K562 (cell line): ENCODE measurements at regions not wholly inside any gene's neighbourhood (a gene's known extent, or its start where the extent isn't known, plus 50 kb on each side); places are given as distances from the start of the nearest gene placed in this dataset.
A peak's percentile ranks its signal among the peaks of the same experiment; 100 is the strongest.

Experiments
- ATAC-seq: fragments of 200-7000 bp; cut with Tn5 transposase; 3 replicates; pipeline ENCODE4 v1.9.1; 2020; ENCODE audit warnings: moderate library complexity
- BruUV-seq: library from RNA; stranded (reverse); fragments of 400-500 nt; replicated peaks from 2 replicates; lab custom pipeline; 2021; lab: Mats Ljungman, UMichigan
- CTCF ChIA-PET: fragments of 300-600 bp; formaldehyde crosslinking; extraction: SDS; loops from one replicate; lab custom pipeline; 2021; ENCODE audit warnings: low intra/inter-chr PET ratio; lab: Yijun Ruan, JAX
- POLR2A ChIA-PET: fragments of 300-600, 350-650 bp; sonication (Branson Sonifier 250); formaldehyde crosslinking; extraction: SDS; loops from one replicate; lab custom pipeline; 2021; ENCODE audit warnings: antibody characterized with exemption, inconsistent platforms; lab: Yijun Ruan, JAX
- DNase-seq, 4 experiments: peaks; one replicate each; pipeline versions ENCODE4 v3.0.0 to v3.0.0-alpha.2; 2011 to 2018; ENCODE audit warnings: low spot score in 3 of 4, mixed read lengths in 3 of 4; ENCODE audit errors: extremely low read depth in 1 of 4
- FAIRE-seq: peaks from 2 replicates; lab custom pipeline; 2011; peaks lifted over from hg19 to GRCh38; lab: Jason Lieb, UNC
- H2AFZ ChIP-seq: 2 replicates; pipeline ENCODE4 v1.6.0; 2011; ENCODE audit warnings: low read depth, low read length, control low read depth, inconsistent platforms
- H3K27ac ChIP-seq: fragments of 200-600 bp; 3 replicates; pipeline ENCODE4 v1.8.0; 2011; ENCODE audit warnings: low read depth, mild to moderate bottlenecking, control low read depth, inconsistent platforms, low read length, moderate library complexity, mixed read lengths; ENCODE audit errors: extremely low read depth
- H3K27me3 ChIP-seq, 2 experiments: fragments of 300-600 bp in 1 of 2; 2 replicates in 1 of 2; 3 replicates in 1 of 2; pipeline versions ENCODE4 v1.6.0 to v1.8.0; 2011; ENCODE audit warnings: inconsistent platforms in 2 of 2, low read length in 2 of 2, mild to moderate bottlenecking in 1 of 2, mixed read lengths in 1 of 2, moderate library complexity in 1 of 2; ENCODE audit not compliant: control insufficient read depth in 2 of 2, insufficient read depth in 2 of 2
- H3K36me3 ChIP-seq: fragments of 300-600 bp; 3 replicates; pipeline ENCODE4 v1.8.0; 2011; ENCODE audit warnings: mild to moderate bottlenecking, low read length, inconsistent platforms; ENCODE audit not compliant: control insufficient read depth, insufficient read depth
- H3K4me1 ChIP-seq, 2 experiments: fragments of 200-600 bp in 1 of 2; replicated peaks in 1 of 2; 2 replicates in 1 of 2; 3 replicates in 1 of 2; pipeline versions ENCODE4 v1.5.1 to v1.8.0; 2011; ENCODE audit warnings: inconsistent platforms in 2 of 2, low read length in 2 of 2, mild to moderate bottlenecking in 1 of 2, mixed read lengths in 1 of 2, moderate library complexity in 1 of 2; ENCODE audit not compliant: control insufficient read depth in 2 of 2, insufficient read depth in 2 of 2
- H3K4me2 ChIP-seq: 2 replicates; pipeline ENCODE4 v1.6.1; 2011; ENCODE audit warnings: low read length, control low read depth, inconsistent platforms, mixed read lengths; ENCODE audit not compliant: insufficient read depth
- H3K4me3 ChIP-seq: fragments of 200-600 bp; sonication (generic), shearing (Covaris generic); 2 replicates; pipeline ENCODE4 v1.5.1; 2016; ENCODE audit warnings: control low read depth, inconsistent platforms
- H3K79me2 ChIP-seq: fragments of 200-600 bp; 3 replicates; pipeline ENCODE4 v1.8.0; 2011; ENCODE audit warnings: low read length, inconsistent platforms; ENCODE audit not compliant: control insufficient read depth, insufficient read depth
- H3K9ac ChIP-seq, 2 experiments: 2 replicates each; pipeline versions ENCODE4 v1.6.0 to v1.6.1; 2011; ENCODE audit warnings: low read depth in 2 of 2, low read length in 2 of 2, control low read depth in 1 of 2, inconsistent platforms in 1 of 2, mild to moderate bottlenecking in 1 of 2, mixed read lengths in 1 of 2; ENCODE audit not compliant: insufficient read depth in 1 of 2
- H3K9me1 ChIP-seq: one replicate; pipeline ENCODE4 v1.6.0; 2011; ENCODE audit warnings: inconsistent platforms, mild to moderate bottlenecking, low read length, moderate library complexity; ENCODE audit not compliant: control insufficient read depth, insufficient read depth
- H3K9me3 ChIP-seq: replicated peaks from 2 replicates; pipeline ENCODE4 v1.5.1; 2011; ENCODE audit warnings: low read depth, low read length, inconsistent platforms; ENCODE audit not compliant: control insufficient read depth, insufficient read depth
- H4K20me1 ChIP-seq: replicated peaks from 2 replicates; pipeline ENCODE4 v1.6.1; 2011; ENCODE audit warnings: low read length, inconsistent platforms, mixed read lengths; ENCODE audit not compliant: control insufficient read depth, insufficient read depth
- ATF7 ChIP-seq: fragments of 450-650 bp; IDR thresholded peaks from 2 replicates; pipeline ENCODE4 v1.7.1; 2014; ENCODE audit warnings: mild to moderate bottlenecking, moderate library complexity
- HNRNPL ChIP-seq: fragments of 200-400 bp; formaldehyde crosslinking; IDR thresholded peaks from 2 replicates; pipeline ENCODE4 v1.6.1; 2017; ENCODE audit warnings: low read depth, mild to moderate bottlenecking, low read length
- NCOA2 ChIP-seq, 2 experiments: fragments of 450-650 bp; IDR thresholded peaks; 2 replicates each; pipeline ENCODE4 v1.6.1; 2018; ENCODE audit warnings: mild to moderate bottlenecking in 2 of 2, moderate library complexity in 1 of 2; ENCODE audit not compliant: partially characterized antibody in 2 of 2
- SP1 ChIP-seq: sonication (generic); formaldehyde crosslinking; IDR thresholded peaks from 2 replicates; pipeline ENCODE4 v1.8.1; 2022; ENCODE audit warnings: mild to moderate bottlenecking, missing genetic modification reagents
- ZNF316 ChIP-seq: fragments of 450-650 bp; IDR thresholded peaks from 2 replicates; pipeline ENCODE4 v1.6.1; 2016
- WGBS: fragments of 100-300 bp; shearing (Covaris generic); methylation state at CpG from one replicate; pipeline ENCODE4 v1.1.6; 2016; ENCODE audit warnings: low coverage, mixed read lengths; ENCODE audit not compliant: insufficient coverage; ENCODE audit errors: missing lambda C conversion rate; 5-methylcytosine and 5-hydroxymethylcytosine counted together
- in situ Hi-C: fragments of 300-500 bp; cut with MboI; formaldehyde crosslinking; loops from 4 replicates; pipeline ENCODE4 v1.15.0; 2018; ENCODE audit warnings: inconsistent platforms, mixed read lengths
- intact Hi-C: fragments of 100-400 bp; cut with micrococcal nuclease; formaldehyde crosslinking; loops from 2 replicates; pipeline ENCODE4 v1.14.2; 2022
- TF ChIP-seq, protein P1 (sequence below): sonication (generic); formaldehyde crosslinking; IDR thresholded peaks from 2 replicates; pipeline ENCODE4 v1.8.1; 2023; ENCODE audit warnings: mild to moderate bottlenecking, missing genetic modification reagents, moderate library complexity
- TF ChIP-seq, protein P2 (sequence below), 2 experiments: fragments of 450-650 bp in 1 of 2; sonication (generic) in 1 of 2; formaldehyde crosslinking in 1 of 2; IDR thresholded peaks in 1 of 2; conservative IDR thresholded peaks in 1 of 2; 2 replicates each; pipeline versions ENCODE4 v1.6.1 to v1.8.1; 2016 to 2023; ENCODE audit warnings: mild to moderate bottlenecking in 2 of 2, moderate library complexity in 2 of 2, inconsistent platforms in 1 of 2, missing genetic modification reagents in 1 of 2
- TF ChIP-seq, protein P3 (sequence below): fragments of 450-650 bp; IDR thresholded peaks from 2 replicates; pipeline ENCODE4 v1.6.1; 2017; ENCODE audit warnings: antibody characterized with exemption, mild to moderate bottlenecking

DNA sequence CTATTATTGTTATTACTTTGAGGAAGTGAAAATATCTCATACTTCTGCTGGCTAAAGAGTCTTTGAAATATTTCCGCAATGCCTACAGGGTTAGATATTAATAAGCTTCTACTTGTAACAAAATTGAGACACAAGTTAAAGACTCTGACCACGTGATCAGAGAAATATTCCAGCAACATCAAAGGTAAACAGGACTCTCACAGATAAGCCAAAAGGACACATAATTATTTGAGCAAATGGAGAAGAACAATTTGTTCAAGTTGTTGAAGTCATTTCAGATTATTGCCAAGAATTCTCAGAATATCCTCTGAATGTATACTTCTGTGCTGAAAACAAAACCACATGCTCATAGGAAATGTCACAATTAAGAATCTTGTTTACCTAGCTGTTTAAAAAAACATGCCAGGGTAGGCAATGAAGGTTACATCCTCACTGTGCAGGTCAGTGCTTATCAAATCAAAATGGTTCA, 225.8 kb upstream of the ALCAM start:
- no peaks in the 10 kb centered on the region for H3K9me1 ChIP-seq
- in situ Hi-C loops, result no loop called here
- H3K27ac ChIP-seq, result no peak overlapping the region
- H3K36me3 ChIP-seq, result no peaks in the 10 kb centered on the region
- POLR2A ChIA-PET, result no interaction called here
- no peak overlapping the region for H2AFZ ChIP-seq
- no TSS peak for BruUV-seq
- no peaks in the 10 kb centered on the region; the same call in 1 of the 2 replicates for H3K9me3 ChIP-seq
- no peaks in the 10 kb centered on the region for H3K79me2 ChIP-seq
- DNase-seq (no peak), FAIRE-seq (no peak)
- CTCF ChIA-PET, result no interaction called here
- no peak overlapping the region for H3K4me2 ChIP-seq
- no peak overlapping the region for H3K9ac ChIP-seq
- TF ChIP-seq HNRNPL, result no peak
- TF ChIP-seq, protein P1, sequence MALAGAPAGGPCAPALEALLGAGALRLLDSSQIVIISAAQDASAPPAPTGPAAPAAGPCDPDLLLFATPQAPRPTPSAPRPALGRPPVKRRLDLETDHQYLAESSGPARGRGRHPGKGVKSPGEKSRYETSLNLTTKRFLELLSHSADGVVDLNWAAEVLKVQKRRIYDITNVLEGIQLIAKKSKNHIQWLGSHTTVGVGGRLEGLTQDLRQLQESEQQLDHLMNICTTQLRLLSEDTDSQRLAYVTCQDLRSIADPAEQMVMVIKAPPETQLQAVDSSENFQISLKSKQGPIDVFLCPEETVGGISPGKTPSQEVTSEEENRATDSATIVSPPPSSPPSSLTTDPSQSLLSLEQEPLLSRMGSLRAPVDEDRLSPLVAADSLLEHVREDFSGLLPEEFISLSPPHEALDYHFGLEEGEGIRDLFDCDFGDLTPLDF (CRISPR knock-in tag), result no peak
- TF ChIP-seq SP1, result no peak
- TF ChIP-seq, all 486 proteins: peak for 0
- intact Hi-C loops, result no loop called here
- Histone ChIP-seq H3K27me3 (no peaks in the 10 kb centered on the region), H3K4me3 (no peak overlapping the region), H4K20me1 (no peaks in the 10 kb centered on the region), H3K4me1 (no peaks in the 10 kb centered on the region)
- 0% methylated on average over 2 of the region's 2 CpGs for WGBS
- ATAC-seq, result no peak

DNA sequence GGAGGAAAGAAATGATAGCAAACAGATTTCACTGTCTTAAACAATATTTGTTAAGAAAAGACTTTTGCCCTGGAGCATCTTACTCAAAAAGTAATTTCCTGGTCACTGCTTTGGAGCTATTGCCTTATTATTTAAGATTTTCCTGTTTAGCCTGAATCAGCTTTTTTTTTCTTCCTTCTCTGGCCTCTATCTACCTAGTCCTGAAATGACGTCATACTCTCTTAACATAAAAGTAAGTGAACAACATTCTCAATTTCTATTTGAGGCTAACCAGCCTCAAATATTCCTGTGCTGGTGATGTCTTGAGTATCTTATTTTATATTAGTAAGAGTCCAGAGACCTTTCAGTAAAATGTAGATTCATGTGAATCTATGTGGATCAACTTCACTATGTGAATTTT, 221.9 kb upstream of the ALCAM start:
- Histone ChIP-seq H3K4me3 (no peak overlapping the region), H2AFZ (no peak overlapping the region), H3K9me1 (no peaks in the 10 kb centered on the region), H3K27ac (no peak overlapping the region), H3K27me3 (no peaks in the 10 kb centered on the region), H3K4me1 (no peaks in the 10 kb centered on the region), H3K9ac (no peak overlapping the region), H3K36me3 (no peaks in the 10 kb centered on the region), H3K4me2 (no peak overlapping the region), H3K79me2 (no peaks in the 10 kb centered on the region), H3K9me3 (no peaks in the 10 kb centered on the region), H4K20me1 (no peaks in the 10 kb centered on the region)
- BruUV-seq, result no TSS peak
- WGBS, result 0% methylated on average over 1 of the region's 1 CpG
- POLR2A ChIA-PET, result no interaction called here
- in situ Hi-C loops, result no loop called here
- no peak for ATAC-seq
- intact Hi-C loops, result no loop called here
- TF ChIP-seq ATF7, result 0 out of 2 replicates have a peak, but pooled peaks have one; percentile 13
- TF ChIP-seq NCOA2 (IDR thresholded peaks at IDR 0.05; ENCODE audit: partially characterized antibody in 2 of 2), result no peak
- TF ChIP-seq, protein P2, sequence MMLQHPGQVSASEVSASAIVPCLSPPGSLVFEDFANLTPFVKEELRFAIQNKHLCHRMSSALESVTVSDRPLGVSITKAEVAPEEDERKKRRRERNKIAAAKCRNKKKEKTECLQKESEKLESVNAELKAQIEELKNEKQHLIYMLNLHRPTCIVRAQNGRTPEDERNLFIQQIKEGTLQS (IDR thresholded peaks at IDR 0.05), result peak; percentile 16; the same call in 1 of the 2 replicates
- TF ChIP-seq, protein P2 (CRISPR knock-in tag; conservative IDR thresholded peaks at IDR 0.05), result no peak
- 0 out of 2 replicates have a peak, but pooled peaks have one; percentile 11 for TF ChIP-seq ZNF316
- TF ChIP-seq, protein P3, sequence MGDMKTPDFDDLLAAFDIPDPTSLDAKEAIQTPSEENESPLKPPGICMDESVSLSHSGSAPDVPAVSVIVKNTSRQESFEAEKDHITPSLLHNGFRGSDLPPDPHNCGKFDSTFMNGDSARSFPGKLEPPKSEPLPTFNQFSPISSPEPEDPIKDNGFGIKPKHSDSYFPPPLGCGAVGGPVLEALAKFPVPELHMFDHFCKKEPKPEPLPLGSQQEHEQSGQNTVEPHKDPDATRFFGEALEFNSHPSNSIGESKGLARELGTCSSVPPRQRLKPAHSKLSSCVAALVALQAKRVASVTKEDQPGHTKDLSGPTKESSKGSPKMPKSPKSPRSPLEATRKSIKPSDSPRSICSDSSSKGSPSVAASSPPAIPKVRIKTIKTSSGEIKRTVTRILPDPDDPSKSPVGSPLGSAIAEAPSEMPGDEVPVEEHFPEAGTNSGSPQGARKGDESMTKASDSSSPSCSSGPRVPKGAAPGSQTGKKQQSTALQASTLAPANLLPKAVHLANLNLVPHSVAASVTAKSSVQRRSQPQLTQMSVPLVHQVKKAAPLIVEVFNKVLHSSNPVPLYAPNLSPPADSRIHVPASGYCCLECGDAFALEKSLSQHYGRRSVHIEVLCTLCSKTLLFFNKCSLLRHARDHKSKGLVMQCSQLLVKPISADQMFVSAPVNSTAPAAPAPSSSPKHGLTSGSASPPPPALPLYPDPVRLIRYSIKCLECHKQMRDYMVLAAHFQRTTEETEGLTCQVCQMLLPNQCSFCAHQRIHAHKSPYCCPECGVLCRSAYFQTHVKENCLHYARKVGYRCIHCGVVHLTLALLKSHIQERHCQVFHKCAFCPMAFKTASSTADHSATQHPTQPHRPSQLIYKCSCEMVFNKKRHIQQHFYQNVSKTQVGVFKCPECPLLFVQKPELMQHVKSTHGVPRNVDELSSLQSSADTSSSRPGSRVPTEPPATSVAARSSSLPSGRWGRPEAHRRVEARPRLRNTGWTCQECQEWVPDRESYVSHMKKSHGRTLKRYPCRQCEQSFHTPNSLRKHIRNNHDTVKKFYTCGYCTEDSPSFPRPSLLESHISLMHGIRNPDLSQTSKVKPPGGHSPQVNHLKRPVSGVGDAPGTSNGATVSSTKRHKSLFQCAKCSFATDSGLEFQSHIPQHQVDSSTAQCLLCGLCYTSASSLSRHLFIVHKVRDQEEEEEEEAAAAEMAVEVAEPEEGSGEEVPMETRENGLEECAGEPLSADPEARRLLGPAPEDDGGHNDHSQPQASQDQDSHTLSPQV, result no peak
- DNase-seq, result no peak
- CTCF ChIA-PET, result no interaction called here
- FAIRE-seq, result no peak
